H1 (cell line): ENCODE measurements at regions not wholly inside any gene's neighbourhood (a gene's known extent, or its start where the extent isn't known, plus 50 kb on each side); places are given as distances from the start of the nearest gene placed in this dataset.

Source experiments
- CTCF ChIA-PET: fragments of 300-600 bp; sonication (Branson Sonifier 250); formaldehyde crosslinking; loops from one replicate; lab custom pipeline; 2021; ENCODE audit not compliant: partially characterized antibody; lab: Charles Lee
- POLR2A ChIA-PET: fragments of 300-600 bp; sonication (Branson Sonifier 250); formaldehyde crosslinking; loops from one replicate; lab custom pipeline; 2021; ENCODE audit warnings: inconsistent platforms; ENCODE audit not compliant: partially characterized antibody; lab: Charles Lee
- DNase-seq, 2 experiments: peaks; one replicate each; pipeline versions ENCODE4 v3.0.0 to v3.0.0-alpha.2; 2010 to 2022; ENCODE audit warnings: low spot score in 2 of 2, low read depth in 1 of 2, mixed read lengths in 1 of 2
- FAIRE-seq: peaks from 2 replicates; lab custom pipeline; 2011; peaks lifted over from hg19 to GRCh38; lab: Jason Lieb, UNC
- H2AFZ ChIP-seq: 2 replicates; pipeline ENCODE4 v1.8.1; 2012; ENCODE audit warnings: low read length, inconsistent platforms
- H2AK5ac ChIP-seq: 2 replicates; pipeline ENCODE4 v1.6.1; 2013; ENCODE audit warnings: low read depth, low read length
- H2BK120ac ChIP-seq: replicated peaks from 2 replicates; pipeline ENCODE3; 2013; ENCODE audit warnings: low read depth, low read length, inconsistent platforms
- H2BK12ac ChIP-seq: 2 replicates; pipeline ENCODE4 v1.6.1; 2013; ENCODE audit warnings: low read depth, low read length
- H2BK15ac ChIP-seq: 2 replicates; pipeline ENCODE4 v1.6.1; 2013; ENCODE audit warnings: low read length
- H2BK20ac ChIP-seq: 2 replicates; pipeline ENCODE4 v1.6.1; 2013; ENCODE audit warnings: low read length
- H2BK5ac ChIP-seq: 2 replicates; pipeline ENCODE4 v1.6.1; 2013; ENCODE audit warnings: low read depth, low read length
- H3K14ac ChIP-seq: 2 replicates; pipeline ENCODE4 v1.6.1; 2013; ENCODE audit warnings: inconsistent platforms; ENCODE audit not compliant: insufficient read length
- H3K18ac ChIP-seq: 2 replicates; pipeline ENCODE4 v1.6.1; 2013; ENCODE audit warnings: low read length; ENCODE audit errors: extremely low read depth
- H3K23ac ChIP-seq: 2 replicates; pipeline ENCODE4 v1.6.1; 2013; ENCODE audit warnings: inconsistent platforms; ENCODE audit not compliant: insufficient read length
- H3K23me2 ChIP-seq: 2 replicates; pipeline ENCODE4 v1.6.1; 2013; ENCODE audit warnings: low read depth, low read length
- H3K27ac ChIP-seq: 2 replicates; pipeline ENCODE4 v1.6.1; 2011; ENCODE audit warnings: low read depth, low read length, inconsistent platforms
- H3K27me3 ChIP-seq, 4 experiments: replicated peaks in 1 of 4; 1 replicate in 1 of 4; 2 replicates in 3 of 4; pipeline versions ENCODE4 v1.6.1 to v1.8.1; 2011 to 2013; ENCODE audit warnings: low read length in 3 of 4, mild to moderate bottlenecking in 3 of 4, inconsistent platforms in 2 of 4, mixed read lengths in 2 of 4, moderate library complexity in 1 of 4; ENCODE audit not compliant: control insufficient read depth in 3 of 4, insufficient read depth in 3 of 4; ENCODE audit errors: extremely low read depth in 1 of 4
- H3K36me3 ChIP-seq, 4 experiments: 2 replicates each; pipeline versions ENCODE4 v1.6.1 to v1.8.1; 2011 to 2013; ENCODE audit warnings: mild to moderate bottlenecking in 4 of 4, low read length in 3 of 4, moderate library complexity in 2 of 4, control low read depth in 1 of 4, inconsistent platforms in 1 of 4; ENCODE audit not compliant: insufficient read depth in 4 of 4, control insufficient read depth in 2 of 4
- H3K4ac ChIP-seq: replicated peaks from 2 replicates; pipeline ENCODE3; 2013; ENCODE audit warnings: low read length, low read depth, mixed read lengths, inconsistent platforms; ENCODE audit not compliant: insufficient read length
- H3K4me1 ChIP-seq, 4 experiments: replicated peaks in 1 of 4; 1 replicate in 1 of 4; 2 replicates in 3 of 4; pipeline versions ENCODE4 v1.6.1 to v1.8.1; 2011 to 2013; ENCODE audit warnings: low read length in 3 of 4, inconsistent platforms in 2 of 4, mixed read lengths in 1 of 4; ENCODE audit not compliant: insufficient read depth in 4 of 4, control insufficient read depth in 3 of 4
- H3K4me2 ChIP-seq, 2 experiments: 2 replicates each; pipeline versions ENCODE4 v1.6.1 to v1.8.1; 2011 to 2013; ENCODE audit warnings: low read depth in 2 of 2, low read length in 2 of 2, control low read depth in 1 of 2, inconsistent platforms in 1 of 2, mild to moderate bottlenecking in 1 of 2; ENCODE audit not compliant: insufficient read depth in 1 of 2
- H3K4me3 ChIP-seq, 4 experiments: fragments of 200-600, 300-600 bp in 1 of 4; sonication (generic), shearing (Covaris generic), sonication (Bioruptor Twin) in 1 of 4; 2 replicates each; pipeline versions ENCODE4 v1.5.1 to v1.8.1; 2011 to 2016; ENCODE audit warnings: low read length in 4 of 4, low read depth in 3 of 4, control low read depth in 2 of 4, inconsistent platforms in 2 of 4, mild to moderate bottlenecking in 2 of 4, mixed read lengths in 1 of 4, moderate library complexity in 1 of 4; ENCODE audit not compliant: insufficient read depth in 2 of 4; ENCODE audit errors: extremely low read depth in 1 of 4
- H3K56ac ChIP-seq: replicated peaks from 2 replicates; pipeline ENCODE3; 2013; ENCODE audit warnings: low read depth, mild to moderate bottlenecking, mixed read lengths, low read length, inconsistent platforms; ENCODE audit not compliant: insufficient read length
- H3K79me1 ChIP-seq: 2 replicates; pipeline ENCODE4 v1.6.1; 2013; ENCODE audit warnings: low read depth, low read length, control low read depth
- H3K79me2 ChIP-seq, 2 experiments: 2 replicates each; pipeline versions ENCODE4 v1.6.1 to v1.8.1; 2012 to 2013; ENCODE audit warnings: low read length in 2 of 2, mild to moderate bottlenecking in 2 of 2, inconsistent platforms in 1 of 2; ENCODE audit not compliant: insufficient read depth in 2 of 2, control insufficient read depth in 1 of 2
- H3K9ac ChIP-seq, 4 experiments: replicated peaks in 1 of 4; 1 replicate in 1 of 4; 2 replicates in 3 of 4; pipeline versions ENCODE4 v1.6.1 to v1.8.1; 2011 to 2013; ENCODE audit warnings: low read depth in 3 of 4, low read length in 3 of 4, control low read depth in 2 of 4, mild to moderate bottlenecking in 2 of 4, moderate library complexity in 2 of 4, inconsistent platforms in 1 of 4; ENCODE audit errors: extremely low read depth in 1 of 4
- H3K9me3 ChIP-seq, 2 experiments: 2 replicates each; pipeline versions ENCODE4 v1.6.1 to v1.8.1; 2012 to 2013; ENCODE audit warnings: mild to moderate bottlenecking in 2 of 2, moderate library complexity in 2 of 2, control low read depth in 1 of 2, inconsistent platforms in 1 of 2, low read depth in 1 of 2, low read length in 1 of 2, mixed read lengths in 1 of 2; ENCODE audit not compliant: insufficient read depth in 2 of 2
- H4K20me1 ChIP-seq, 2 experiments: replicated peaks in 1 of 2; 2 replicates each; pipeline versions ENCODE3 to v1.8.1; 2011 to 2013; ENCODE audit warnings: inconsistent platforms in 2 of 2, low read length in 2 of 2, mild to moderate bottlenecking in 1 of 2; ENCODE audit not compliant: insufficient read depth in 2 of 2, control insufficient read depth in 1 of 2
- H4K5ac ChIP-seq: 2 replicates; pipeline ENCODE4 v1.6.1; 2013; ENCODE audit warnings: low read length, low read depth, mixed read lengths, inconsistent platforms; ENCODE audit not compliant: insufficient read length
- H4K8ac ChIP-seq: 2 replicates; pipeline ENCODE4 v1.8.0; 2013; ENCODE audit warnings: mild to moderate bottlenecking, moderate library complexity, low read length, inconsistent platforms; ENCODE audit not compliant: insufficient read depth; ENCODE audit errors: extremely low read depth
- H4K91ac ChIP-seq: replicated peaks from 2 replicates; pipeline ENCODE3; 2013; ENCODE audit warnings: low read length, mixed read lengths, inconsistent platforms; ENCODE audit not compliant: insufficient read length
- CBX8 ChIP-seq: fragments of 300-800, 300-1000 bp; sonication (generic); IDR thresholded peaks from 2 replicates; pipeline ENCODE4 v1.7.1; 2016; ENCODE audit warnings: low read depth, low read length, borderline replicate concordance
- CTBP2 ChIP-seq: IDR thresholded peaks from 2 replicates; pipeline ENCODE4 v1.7.0; 2011; ENCODE audit warnings: borderline replicate concordance, mild to moderate bottlenecking, moderate library complexity, mixed read lengths, low read length; ENCODE audit not compliant: insufficient read depth, insufficient read length
- KDM1A ChIP-seq: fragments of 200-600, 300-600 bp; sonication (generic); IDR thresholded peaks from 2 replicates; pipeline ENCODE4 v1.7.1; 2016; ENCODE audit warnings: mild to moderate bottlenecking, low read length, borderline replicate concordance
- PHF8 ChIP-seq: fragments of 200-600 bp; sonication (generic); conservative IDR thresholded peaks from 2 replicates; pipeline ENCODE4 v1.7.1; 2012; ENCODE audit warnings: low read depth, mild to moderate bottlenecking, inconsistent platforms, low read length, moderate library complexity
- POU5F1 ChIP-seq: IDR thresholded peaks from 2 replicates; pipeline ENCODE4 v1.6.1; 2011; ENCODE audit warnings: low read depth, mild to moderate bottlenecking, low read length, moderate library complexity
- SIRT6 ChIP-seq: IDR thresholded peaks from one replicate; pipeline ENCODE4 v1.7.1; 2012; ENCODE audit warnings: low read length, inconsistent platforms
- SIX5 ChIP-seq: IDR thresholded peaks from 2 replicates; pipeline ENCODE4 v1.6.1; 2011; ENCODE audit warnings: mild to moderate bottlenecking, low read depth, low read length
- SP2 ChIP-seq: IDR thresholded peaks from 2 replicates; pipeline ENCODE4 v1.6.1; 2012; ENCODE audit warnings: mild to moderate bottlenecking, low read length, inconsistent platforms
- TAF1 ChIP-seq: IDR thresholded peaks from 2 replicates; pipeline ENCODE4 v1.6.1; 2011; ENCODE audit warnings: mild to moderate bottlenecking, low read depth, low read length
- YY1 ChIP-seq: IDR thresholded peaks from 2 replicates; pipeline ENCODE4 v1.6.1; 2011; ENCODE audit warnings: low read depth, mild to moderate bottlenecking, low read length
- WGBS, 2 experiments: shearing (Covaris generic) in 1 of 2; methylation state at CpG; one replicate each; pipeline versions ENCODE4 v1.1.6 to v1.1.7; 2013 to 2015; ENCODE audit warnings: low lambda C conversion rate in 2 of 2, mixed read lengths in 2 of 2, inconsistent platforms in 1 of 2, low coverage in 1 of 2, missing lambda C conversion rate in 1 of 2; ENCODE audit not compliant: insufficient replicate concordance in 2 of 2, insufficient coverage in 1 of 2, insufficient read length in 1 of 2; ENCODE audit errors: extremely low coverage in 1 of 2, missing lambda C conversion rate in 1 of 2; 5-methylcytosine and 5-hydroxymethylcytosine counted together
- TF ChIP-seq, protein P1 (sequence below): IDR thresholded peaks from 2 replicates; pipeline ENCODE4 v1.6.1; 2012; ENCODE audit warnings: inconsistent platforms
- TF ChIP-seq, protein P2 (sequence below), 3 experiments: IDR thresholded peaks; 1 replicate in 2 of 3; 2 replicates in 1 of 3; pipeline versions ENCODE4 v1.5.1 to v1.6.1; 2011; ENCODE audit warnings: low read length in 3 of 3, mild to moderate bottlenecking in 3 of 3, inconsistent platforms in 2 of 3, low read depth in 1 of 3, moderate library complexity in 1 of 3; ENCODE audit not compliant: insufficient read depth in 1 of 3; ENCODE audit errors: control extremely low read depth in 1 of 3

DNA sequence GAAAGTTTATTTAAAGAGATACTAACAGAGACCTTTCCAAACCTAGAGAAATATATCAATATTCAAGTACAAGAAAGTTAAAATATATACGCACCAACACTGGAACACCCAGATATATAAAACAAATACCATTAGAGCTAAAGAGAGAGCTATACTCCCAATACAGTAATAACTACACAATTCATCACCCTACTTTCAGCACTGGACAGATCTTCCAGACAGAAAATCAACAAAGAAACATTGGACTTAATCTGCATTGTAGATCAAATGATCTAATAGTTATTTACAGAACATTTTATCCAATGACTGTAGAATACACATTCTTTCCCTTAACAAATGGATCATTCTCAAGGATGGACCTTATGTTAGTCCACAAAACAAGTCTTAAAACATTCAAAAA is 311.9 kb downstream of the METTL15 start:
- no peak overlapping the region for H2BK5ac ChIP-seq
- no peak for FAIRE-seq
- H2BK120ac ChIP-seq = no peak overlapping the region
- H3K4me1 ChIP-seq = no peaks in the 10 kb centered on the region
- no peak overlapping the region for H2AK5ac ChIP-seq
- H3K23ac ChIP-seq = no peak overlapping the region
- H3K56ac ChIP-seq = no peak overlapping the region
- no peak for DNase-seq
- no peaks in the 10 kb centered on the region for H3K27me3 ChIP-seq
- H3K9me3 ChIP-seq = no peaks in the 10 kb centered on the region
- H4K8ac ChIP-seq = no peak overlapping the region
- no peak overlapping the region for H3K14ac ChIP-seq
- H2BK12ac ChIP-seq = no peak overlapping the region
- WGBS, 2 experiments = 90% methylated on average over 1 of the region's 1 CpG; no CpG with 5 or more reads in 1 of the 2 experiments
- H4K20me1 ChIP-seq = no peaks in the 10 kb centered on the region
- H2AFZ ChIP-seq = no peak overlapping the region
- TF ChIP-seq, protein P1, sequence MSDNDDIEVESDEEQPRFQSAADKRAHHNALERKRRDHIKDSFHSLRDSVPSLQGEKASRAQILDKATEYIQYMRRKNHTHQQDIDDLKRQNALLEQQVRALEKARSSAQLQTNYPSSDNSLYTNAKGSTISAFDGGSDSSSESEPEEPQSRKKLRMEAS = no peak
- TF ChIP-seq TAF1 (no peak), YY1 (no peak), CTBP2 (no peak), SIX5 (no peak), PHF8 (no peak), SP2 (no peak), POU5F1 (no peak), KDM1A (no peak), SIRT6 (no peak), CBX8 (no peak)
- TF ChIP-seq, protein P2, sequence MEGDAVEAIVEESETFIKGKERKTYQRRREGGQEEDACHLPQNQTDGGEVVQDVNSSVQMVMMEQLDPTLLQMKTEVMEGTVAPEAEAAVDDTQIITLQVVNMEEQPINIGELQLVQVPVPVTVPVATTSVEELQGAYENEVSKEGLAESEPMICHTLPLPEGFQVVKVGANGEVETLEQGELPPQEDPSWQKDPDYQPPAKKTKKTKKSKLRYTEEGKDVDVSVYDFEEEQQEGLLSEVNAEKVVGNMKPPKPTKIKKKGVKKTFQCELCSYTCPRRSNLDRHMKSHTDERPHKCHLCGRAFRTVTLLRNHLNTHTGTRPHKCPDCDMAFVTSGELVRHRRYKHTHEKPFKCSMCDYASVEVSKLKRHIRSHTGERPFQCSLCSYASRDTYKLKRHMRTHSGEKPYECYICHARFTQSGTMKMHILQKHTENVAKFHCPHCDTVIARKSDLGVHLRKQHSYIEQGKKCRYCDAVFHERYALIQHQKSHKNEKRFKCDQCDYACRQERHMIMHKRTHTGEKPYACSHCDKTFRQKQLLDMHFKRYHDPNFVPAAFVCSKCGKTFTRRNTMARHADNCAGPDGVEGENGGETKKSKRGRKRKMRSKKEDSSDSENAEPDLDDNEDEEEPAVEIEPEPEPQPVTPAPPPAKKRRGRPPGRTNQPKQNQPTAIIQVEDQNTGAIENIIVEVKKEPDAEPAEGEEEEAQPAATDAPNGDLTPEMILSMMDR (IDR thresholded peaks at IDR 0.05; ENCODE audit: control extremely low read depth in 1 of 3, insufficient read depth in 1 of 3, low read depth in 1 of 3, low read length in 3 of 3) = no peak
- TF ChIP-seq, all 59 proteins: peak for 0
- Histone ChIP-seq H3K23me2 (no peaks in the 10 kb centered on the region), H3K27ac (no peak overlapping the region), H3K9ac (no peak overlapping the region), H3K18ac (no peak overlapping the region), H3K4ac (no peak overlapping the region), H3K4me3 (no peak overlapping the region), H3K36me3 (no peaks in the 10 kb centered on the region), H3K4me2 (no peak overlapping the region), H4K91ac (no peak overlapping the region), H3K79me2 (no peaks in the 10 kb centered on the region), H2BK20ac (no peak overlapping the region), H4K5ac (no peak overlapping the region), H2BK15ac (no peak overlapping the region), H3K79me1 (no peaks in the 10 kb centered on the region)
- CTCF ChIA-PET = no interaction called here
- POLR2A ChIA-PET = no interaction called here
